HepG2 (cell line): ENCODE measurements at regions not wholly inside any gene's neighbourhood (a gene's known extent, or its start where the extent isn't known, plus 50 kb on each side); places are given as distances from the start of the nearest gene placed in this dataset.
"Not testable (repeated sequence)": the region's sequence is repeated elsewhere in the genome, so short reads cannot be mapped to it uniquely, and the experiment has no call there.

Experiments
- ATAC-seq: fragments of 200-7000 bp; cut with Tn5 transposase; 3 replicates; pipeline ENCODE4 v1.9.1; 2020; ENCODE audit warnings: mild to moderate bottlenecking, moderate library complexity
- BruUV-seq: library from RNA; stranded (reverse); fragments of 400-500 nt; replicated peaks from 2 replicates; lab custom pipeline; 2021; lab: Mats Ljungman, UMichigan
- CTCF ChIA-PET: fragments of 300-600 bp; formaldehyde crosslinking; extraction: SDS; loops from one replicate; lab custom pipeline; 2021; ENCODE audit warnings: low total read pairs, inconsistent platforms, low intra/inter-chr PET ratio; lab: Yijun Ruan, JAX
- POLR2A ChIA-PET: fragments of 350-600 bp; sonication (Branson Sonifier 250); formaldehyde crosslinking; loops from one replicate; lab custom pipeline; 2020; ENCODE audit warnings: antibody characterized with exemption, inconsistent platforms; lab: Yijun Ruan, JAX
- DNase-seq: peaks from one replicate; pipeline ENCODE4 v3.0.0-alpha.2; 2015; ENCODE audit warnings: low spot score
- FAIRE-seq: peaks from 3 replicates; lab custom pipeline; 2011; peaks lifted over from hg19 to GRCh38; lab: Jason Lieb, UNC
- H2AFZ ChIP-seq: one replicate; pipeline ENCODE4 v1.6.1; 2011; ENCODE audit warnings: low read length, inconsistent platforms
- H3K27ac ChIP-seq: fragments of 300-600 bp; 3 replicates; pipeline ENCODE4 v1.8.0; 2011; ENCODE audit warnings: mixed run types, mild to moderate bottlenecking, mixed read lengths, low read length, inconsistent platforms; ENCODE audit not compliant: insufficient read depth; ENCODE audit errors: extremely low read length
- H3K27me3 ChIP-seq, 2 experiments: fragments of 200-600 bp in 1 of 2; 2 replicates in 1 of 2; 3 replicates in 1 of 2; pipeline versions ENCODE4 v1.6.0 to v1.8.0; 2011; ENCODE audit warnings: low read length in 2 of 2, mild to moderate bottlenecking in 2 of 2, moderate library complexity in 2 of 2, inconsistent platforms in 1 of 2; ENCODE audit not compliant: insufficient read depth in 2 of 2, control insufficient read depth in 1 of 2
- H3K36me3 ChIP-seq, 2 experiments: fragments of 200-600 bp in 1 of 2; replicated peaks in 1 of 2; 2 replicates in 1 of 2; 3 replicates in 1 of 2; pipeline versions ENCODE4 v1.5.1 to v1.8.0; 2011; ENCODE audit warnings: low read length in 2 of 2, inconsistent platforms in 1 of 2; ENCODE audit not compliant: insufficient read depth in 2 of 2, control insufficient read depth in 1 of 2
- H3K4me1 ChIP-seq: 2 replicates; pipeline ENCODE4 v1.5.1; 2012; ENCODE audit warnings: low read length, inconsistent platforms; ENCODE audit not compliant: insufficient read depth
- H3K4me2 ChIP-seq: 2 replicates; pipeline ENCODE4 v1.6.0; 2011; ENCODE audit warnings: low read depth, low read length, inconsistent platforms
- H3K4me3 ChIP-seq, 3 experiments: fragments of 200-600 bp in 1 of 3; sonication (generic), shearing (Covaris generic) in 1 of 3; replicated peaks in 1 of 3; 2 replicates each; pipeline ENCODE4 v1.5.1; 2011 to 2016; ENCODE audit warnings: low read length in 3 of 3, inconsistent platforms in 2 of 3, low read depth in 2 of 3, mild to moderate bottlenecking in 2 of 3, control low read depth in 1 of 3, mixed read lengths in 1 of 3; ENCODE audit not compliant: insufficient read depth in 1 of 3
- H3K79me2 ChIP-seq: one replicate; pipeline ENCODE4 v1.6.1; 2011; ENCODE audit warnings: low read length, inconsistent platforms; ENCODE audit not compliant: insufficient read depth
- H3K9ac ChIP-seq: 2 replicates; pipeline ENCODE4 v1.6.0; 2011; ENCODE audit warnings: mild to moderate bottlenecking, low read depth, low read length, inconsistent platforms; ENCODE audit not compliant: insufficient read depth
- H3K9me3 ChIP-seq: 2 replicates; pipeline ENCODE4 v1.5.1; 2012; ENCODE audit warnings: mild to moderate bottlenecking, low read length
- H4K20me1 ChIP-seq: 2 replicates; pipeline ENCODE4 v1.6.0; 2011; ENCODE audit warnings: inconsistent platforms, mild to moderate bottlenecking, low read length, moderate library complexity; ENCODE audit not compliant: insufficient read depth
- ATRX ChIP-seq: sonication (generic); formaldehyde crosslinking; IDR thresholded peaks from 2 replicates; pipeline ENCODE4 v1.4.0; 2020; ENCODE audit warnings: missing genetic modification reagents, borderline replicate concordance
- CHD4 ChIP-seq: fragments of 200-600 bp; sonication (generic); IDR thresholded peaks from 2 replicates; pipeline ENCODE4 v1.7.0; 2017; ENCODE audit warnings: mild to moderate bottlenecking, low read length, borderline replicate concordance
- GLI4 ChIP-seq: sonication (generic); formaldehyde crosslinking; IDR thresholded peaks from 2 replicates; pipeline ENCODE4 v1.5.1; 2020; ENCODE audit warnings: missing genetic modification reagents, mild to moderate bottlenecking, moderate library complexity, borderline replicate concordance
- HHEX ChIP-seq: IDR thresholded peaks from 2 replicates; pipeline ENCODE4 v1.6.1; 2016; ENCODE audit warnings: control low read depth
- MEIS1 ChIP-seq: sonication (generic); formaldehyde crosslinking; IDR thresholded peaks from 2 replicates; pipeline ENCODE4 v1.9.0; 2021; ENCODE audit warnings: mild to moderate bottlenecking, missing genetic modification reagents, moderate library complexity, borderline replicate concordance
- PLRG1 ChIP-seq: fragments of 450-650 bp; conservative IDR thresholded peaks from 2 replicates; pipeline ENCODE4 v1.6.1; 2016
- RBAK ChIP-seq: sonication (generic); formaldehyde crosslinking; IDR thresholded peaks from 2 replicates; pipeline ENCODE4 v1.5.1; 2020; ENCODE audit warnings: mild to moderate bottlenecking, missing genetic modification reagents
- RCOR2 ChIP-seq: IDR thresholded peaks from 2 replicates; pipeline ENCODE4 v1.6.1; 2016; ENCODE audit warnings: missing biosample characterization, missing genetic modification reagents
- RFX5 ChIP-seq: IDR thresholded peaks from 2 replicates; pipeline ENCODE4 v1.6.1; 2011; ENCODE audit warnings: low read depth, low read length, improper control_type of control experiment
- ZNF230 ChIP-seq: sonication (generic); formaldehyde crosslinking; IDR thresholded peaks from 2 replicates; pipeline ENCODE4 v1.4.0; 2020; ENCODE audit warnings: mild to moderate bottlenecking, missing genetic modification reagents
- ZNF30 ChIP-seq: sonication (generic); formaldehyde crosslinking; IDR thresholded peaks from 2 replicates; pipeline ENCODE4 v1.5.0; 2020; ENCODE audit warnings: mild to moderate bottlenecking, missing genetic modification reagents
- ZNF33A ChIP-seq: sonication (generic); formaldehyde crosslinking; IDR thresholded peaks from 2 replicates; pipeline ENCODE4 v1.5.1; 2020; ENCODE audit warnings: missing genetic modification reagents, mild to moderate bottlenecking, moderate library complexity, borderline replicate concordance
- ZNF44 ChIP-seq: sonication (generic); formaldehyde crosslinking; IDR thresholded peaks from 2 replicates; pipeline ENCODE4 v1.5.1; 2020; ENCODE audit warnings: mild to moderate bottlenecking, missing genetic modification reagents
- ZNF556 ChIP-seq: sonication (generic); formaldehyde crosslinking; IDR thresholded peaks from 2 replicates; pipeline ENCODE4 v1.4.0; 2020; ENCODE audit warnings: mild to moderate bottlenecking, missing genetic modification reagents, borderline replicate concordance
- ZNF589 ChIP-seq: sonication (generic); formaldehyde crosslinking; conservative IDR thresholded peaks from 2 replicates; pipeline ENCODE4 v1.8.0; 2022; ENCODE audit warnings: mild to moderate bottlenecking, moderate library complexity, missing genetic modification reagents
- ZNF605 ChIP-seq: sonication (generic); formaldehyde crosslinking; IDR thresholded peaks from 2 replicates; pipeline ENCODE4 v1.8.0; 2022; ENCODE audit warnings: mild to moderate bottlenecking, missing genetic modification reagents
- ZNF790 ChIP-seq: sonication (generic); formaldehyde crosslinking; IDR thresholded peaks from 2 replicates; pipeline ENCODE4 v1.8.0; 2022; ENCODE audit warnings: missing genetic modification reagents, mild to moderate bottlenecking, borderline replicate concordance
- WGBS: methylation state at CpG from one replicate; pipeline ENCODE4 v1.1.6; 2017; ENCODE audit warnings: low lambda C conversion rate; 5-methylcytosine and 5-hydroxymethylcytosine counted together
- in situ Hi-C: cut with HindIII; loops from 2 replicates; pipeline ENCODE4 v1.10.0; 2017; ENCODE audit warnings: low pct_unique_long_range_greater_than_20kb; ENCODE audit not compliant: extremely low pct_ligation_motif_present
- intact Hi-C: fragments of 100-400 bp; cut with micrococcal nuclease; formaldehyde crosslinking; loops from one replicate; pipeline ENCODE4 v1.10.0; 2022; ENCODE audit not compliant: unreplicated experiment
- TF ChIP-seq, protein P1 (sequence below): IDR thresholded peaks from 2 replicates; pipeline ENCODE4 v1.6.1; 2012; ENCODE audit warnings: low read length, improper control_type of control experiment

DNA sequence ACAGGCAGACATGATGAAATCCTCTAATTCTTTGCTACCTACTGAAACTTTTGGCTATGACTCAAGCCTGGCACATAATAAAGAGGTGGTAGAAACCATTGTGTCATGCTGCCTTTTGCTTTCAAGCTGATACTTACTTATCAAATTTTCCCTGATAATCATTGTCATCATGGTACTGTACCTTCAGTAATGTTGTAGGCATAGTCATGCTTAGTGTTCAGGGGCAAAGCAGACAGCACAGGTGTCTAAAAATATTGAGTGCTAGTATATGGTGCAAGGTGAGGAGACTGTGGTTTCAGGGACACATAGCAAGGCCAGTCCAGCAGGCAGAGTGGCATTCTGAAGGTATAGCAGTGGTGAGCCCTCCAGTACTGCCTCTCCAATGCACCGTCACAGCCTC is 226.9 kb upstream of the DEPDC1 start (continued):
- TF ChIP-seq RBAK (CRISPR knock-in tag), result no peak

DNA sequence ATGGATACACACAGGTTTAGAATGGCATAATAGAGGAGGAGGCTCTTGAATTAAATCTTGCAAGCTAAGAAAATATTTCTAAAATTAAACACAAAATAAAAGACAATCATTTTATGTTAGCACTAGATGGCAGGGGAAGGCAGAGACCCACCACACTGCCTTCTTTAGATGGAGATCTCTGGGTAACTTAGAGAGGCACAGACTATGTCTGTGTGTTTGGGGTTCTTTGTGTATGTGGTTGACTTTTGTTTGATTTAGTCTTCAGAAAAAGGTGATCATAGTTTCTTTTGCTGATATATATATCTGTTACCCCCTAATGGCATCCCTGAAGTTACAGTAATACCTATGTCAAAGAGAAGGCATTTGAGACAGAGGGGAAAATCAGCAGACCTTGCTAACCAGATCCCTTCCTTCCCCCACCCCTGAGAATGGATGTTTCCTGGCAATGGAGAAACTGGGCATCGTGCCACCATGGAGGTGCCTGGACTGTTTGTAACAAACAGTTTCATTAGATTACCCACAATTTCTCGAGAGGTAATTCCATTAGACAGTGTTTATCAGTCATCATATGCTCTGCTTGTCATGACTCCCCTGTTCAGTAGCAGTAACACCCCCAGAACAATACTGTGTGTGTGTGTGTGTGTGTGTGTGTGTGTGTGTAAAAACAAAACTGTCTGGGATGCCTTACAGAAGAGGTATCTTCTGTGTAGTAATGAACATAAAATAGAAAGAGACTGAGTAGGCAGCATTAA is 228.3 kb upstream of the DEPDC1 start:
- BruUV-seq, result no TSS peak
- ATAC-seq, result no peak

DNA sequence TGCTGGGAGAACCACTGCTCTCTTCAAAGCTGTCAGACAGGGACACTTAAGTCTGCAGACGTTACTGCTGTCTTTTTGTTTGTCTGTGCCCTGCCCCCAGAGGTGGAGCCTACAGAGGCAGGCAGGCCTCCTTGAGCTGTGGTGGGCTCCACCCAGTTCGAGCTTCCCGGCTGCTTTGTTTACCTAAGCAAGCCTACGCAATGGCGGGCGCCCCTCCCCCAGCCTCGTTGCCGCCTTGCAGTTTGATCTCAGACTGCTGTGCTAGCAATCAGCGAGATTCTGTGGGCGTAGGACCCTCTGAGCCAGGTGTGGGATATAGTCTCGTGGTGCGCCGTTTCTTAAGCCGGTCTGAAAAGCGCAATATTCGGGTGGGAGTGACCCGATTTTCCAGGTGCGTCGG is 242.6 kb upstream of the DEPDC1 start:
- H3K79me2 ChIP-seq, H3K27ac ChIP-seq, CTCF ChIA-PET, in situ Hi-C loops, intact Hi-C loops, H3K4me1 ChIP-seq, H3K4me2 ChIP-seq, ATAC-seq, BruUV-seq, H2AFZ ChIP-seq, H3K27me3 ChIP-seq, DNase-seq, H3K4me3 ChIP-seq, FAIRE-seq, H3K36me3 ChIP-seq, POLR2A ChIA-PET, H3K9ac ChIP-seq, H4K20me1 ChIP-seq: not testable (repeated sequence)
- peaks cover 41% of the 10 kb centered on the region for H3K9me3 ChIP-seq
- WGBS, result no CpG with 5 or more reads among the region's 19 CpGs

More for the DNA sequence above, 228.3 kb upstream of the DEPDC1 start:
- Histone ChIP-seq H3K9me3 (peaks cover 78% of the 10 kb centered on the region), H3K36me3 (no peaks in the 10 kb centered on the region), H2AFZ (no peak overlapping the region), H4K20me1 (no peaks in the 10 kb centered on the region), H3K4me1 (no peaks in the 10 kb centered on the region), H3K27me3 (no peaks in the 10 kb centered on the region), H3K4me3 (no peak overlapping the region), H3K9ac (no peak overlapping the region), H3K79me2 (no peaks in the 10 kb centered on the region), H3K4me2 (no peak overlapping the region), H3K27ac (no peak overlapping the region)
- FAIRE-seq (no peak), DNase-seq (no peak)
- ChIA-PET CTCF (no interaction called here), POLR2A (no interaction called here)
- TF ChIP-seq MEIS1 (CRISPR knock-in tag) (no peak), ZNF589 (CRISPR knock-in tag) (no peak), HHEX (no peak), ZNF790 (no peak), RCOR2 (CRISPR knock-in tag) (no peak), CHD4 (no peak), ZNF30 (CRISPR knock-in tag) (no peak), ZNF556 (no peak), ZNF33A (CRISPR knock-in tag) (no peak), ATRX (CRISPR knock-in tag) (no peak), ZNF44 (no peak), RFX5 (no peak), ZNF230 (no peak), GLI4 (CRISPR knock-in tag) (no peak), PLRG1 (no peak), ZNF605 (no peak)
- TF ChIP-seq, protein P1, sequence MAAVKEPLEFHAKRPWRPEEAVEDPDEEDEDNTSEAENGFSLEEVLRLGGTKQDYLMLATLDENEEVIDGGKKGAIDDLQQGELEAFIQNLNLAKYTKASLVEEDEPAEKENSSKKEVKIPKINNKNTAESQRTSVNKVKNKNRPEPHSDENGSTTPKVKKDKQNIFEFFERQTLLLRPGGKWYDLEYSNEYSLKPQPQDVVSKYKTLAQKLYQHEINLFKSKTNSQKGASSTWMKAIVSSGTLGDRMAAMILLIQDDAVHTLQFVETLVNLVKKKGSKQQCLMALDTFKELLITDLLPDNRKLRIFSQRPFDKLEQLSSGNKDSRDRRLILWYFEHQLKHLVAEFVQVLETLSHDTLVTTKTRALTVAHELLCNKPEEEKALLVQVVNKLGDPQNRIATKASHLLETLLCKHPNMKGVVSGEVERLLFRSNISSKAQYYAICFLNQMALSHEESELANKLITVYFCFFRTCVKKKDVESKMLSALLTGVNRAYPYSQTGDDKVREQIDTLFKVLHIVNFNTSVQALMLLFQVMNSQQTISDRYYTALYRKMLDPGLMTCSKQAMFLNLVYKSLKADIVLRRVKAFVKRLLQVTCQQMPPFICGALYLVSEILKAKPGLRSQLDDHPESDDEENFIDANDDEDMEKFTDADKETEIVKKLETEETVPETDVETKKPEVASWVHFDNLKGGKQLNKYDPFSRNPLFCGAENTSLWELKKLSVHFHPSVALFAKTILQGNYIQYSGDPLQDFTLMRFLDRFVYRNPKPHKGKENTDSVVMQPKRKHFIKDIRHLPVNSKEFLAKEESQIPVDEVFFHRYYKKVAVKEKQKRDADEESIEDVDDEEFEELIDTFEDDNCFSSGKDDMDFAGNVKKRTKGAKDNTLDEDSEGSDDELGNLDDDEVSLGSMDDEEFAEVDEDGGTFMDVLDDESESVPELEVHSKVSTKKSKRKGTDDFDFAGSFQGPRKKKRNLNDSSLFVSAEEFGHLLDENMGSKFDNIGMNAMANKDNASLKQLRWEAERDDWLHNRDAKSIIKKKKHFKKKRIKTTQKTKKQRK, result no peak
- in situ Hi-C loops (no loop called here), intact Hi-C loops (no loop called here)
- WGBS, result 5% methylated on average over 2 of the region's 2 CpGs
